HUES6 (cell line): ENCODE measurements at regions not wholly inside any gene's neighbourhood (a gene's known extent, or its start where the extent isn't known, plus 50 kb on each side); places are given as distances from the start of the nearest gene placed in this dataset.

Experiments used
- H3K27ac ChIP-seq: 2 replicates; pipeline ENCODE4 v1.7.0; 2013; ENCODE audit warnings: low read depth, mild to moderate bottlenecking, low read length, inconsistent platforms
- H3K27me3 ChIP-seq: 2 replicates; pipeline ENCODE4 v1.6.1; 2013; ENCODE audit warnings: low read length; ENCODE audit not compliant: control insufficient read depth, insufficient read depth
- H3K36me3 ChIP-seq: 2 replicates; pipeline ENCODE4 v1.6.1; 2013; ENCODE audit warnings: low read length; ENCODE audit not compliant: control insufficient read depth, insufficient read depth
- H3K4me1 ChIP-seq: 2 replicates; pipeline ENCODE4 v1.6.1; 2013; ENCODE audit warnings: low read length; ENCODE audit not compliant: control insufficient read depth, insufficient read depth
- H3K4me3 ChIP-seq: 2 replicates; pipeline ENCODE4 v1.5.1; 2013; ENCODE audit warnings: low read depth, low read length
- H3K9ac ChIP-seq: one replicate; pipeline ENCODE4 v1.6.1; 2013; ENCODE audit warnings: mild to moderate bottlenecking, low read length
- H3K9me3 ChIP-seq: 2 replicates; pipeline ENCODE4 v1.6.1; 2013; ENCODE audit warnings: low read depth, low read length; ENCODE audit not compliant: control insufficient read depth, insufficient read depth

DNA sequence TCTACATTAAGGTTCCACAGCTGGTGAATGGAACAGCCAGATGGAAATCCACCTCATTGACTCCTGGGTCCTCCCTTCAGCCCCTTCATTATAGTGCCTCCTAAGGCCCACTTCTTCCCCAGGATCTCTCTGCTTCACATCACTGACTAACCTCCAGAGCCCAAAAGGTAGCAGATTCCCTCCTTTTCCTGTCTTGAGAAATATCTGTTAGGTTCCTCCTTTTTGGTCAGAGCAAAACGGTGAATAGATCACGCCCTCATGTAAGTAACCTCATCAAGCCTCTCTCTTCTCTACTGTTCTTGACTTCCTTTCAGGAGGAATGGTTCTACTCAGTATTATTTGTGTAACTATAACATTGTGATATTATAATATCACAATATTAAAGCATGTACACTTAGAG is 155.0 kb upstream of the SRD5A2 start:
- Histone ChIP-seq H3K9ac (no peak overlapping the region), H3K36me3 (no peaks in the 10 kb centered on the region), H3K9me3 (no peaks in the 10 kb centered on the region), H3K4me3 (no peak overlapping the region), H3K4me1 (no peaks in the 10 kb centered on the region), H3K27ac (no peak overlapping the region), H3K27me3 (no peaks in the 10 kb centered on the region)

DNA sequence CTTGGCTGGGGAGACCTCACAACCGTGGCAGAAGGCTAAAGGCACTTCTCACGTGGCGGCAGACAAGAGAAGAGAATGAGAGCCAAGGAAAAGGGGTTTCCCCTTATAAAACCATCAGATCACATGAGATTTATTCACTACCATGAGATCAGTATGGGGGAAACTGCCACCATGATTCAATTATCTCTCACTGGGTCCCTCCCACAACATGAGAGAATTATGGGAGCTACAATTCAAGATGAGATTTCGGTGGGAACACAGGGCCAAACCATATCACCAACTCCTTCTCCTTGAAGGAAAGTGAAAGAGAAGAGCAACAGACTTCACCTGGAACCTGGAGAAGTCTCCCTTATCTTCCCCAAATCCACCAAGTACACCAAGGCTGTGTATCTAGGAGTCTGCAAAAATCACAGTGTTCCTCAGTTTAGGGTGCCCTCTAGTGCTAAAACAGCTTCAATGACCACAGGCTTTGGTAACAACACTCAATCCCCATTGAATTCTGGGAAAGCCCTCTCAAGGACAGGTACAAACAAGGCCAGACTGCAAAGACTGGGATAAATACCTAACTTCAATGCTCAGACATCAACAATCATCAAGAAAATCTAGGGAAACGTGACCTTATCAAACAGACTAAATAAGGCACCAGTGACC is 148.8 kb upstream of the SRD5A2 start:
- Histone ChIP-seq H3K9ac (no peak overlapping the region), H3K4me1 (no peaks in the 10 kb centered on the region), H3K27ac (no peak overlapping the region), H3K9me3 (no peaks in the 10 kb centered on the region), H3K27me3 (no peaks in the 10 kb centered on the region), H3K36me3 (no peaks in the 10 kb centered on the region), H3K4me3 (no peak overlapping the region)

DNA sequence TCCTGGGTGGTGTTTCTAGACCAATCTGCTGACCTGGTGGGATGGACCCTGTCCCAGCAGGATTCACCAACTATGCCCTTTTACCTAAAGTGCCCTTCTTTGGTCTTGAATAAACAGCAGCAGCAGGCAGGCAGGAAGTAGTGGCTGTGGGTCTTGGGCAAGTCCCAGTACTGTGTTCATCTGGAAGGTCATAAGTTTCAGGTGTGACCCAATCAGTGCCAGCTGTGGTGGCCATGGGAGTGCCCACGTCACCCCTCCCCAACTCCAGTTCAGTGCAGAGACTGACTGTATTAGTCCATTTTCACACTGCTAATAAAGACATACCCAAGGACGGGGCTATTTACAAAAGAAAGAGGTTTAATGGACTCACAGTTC is 148.3 kb upstream of the SRD5A2 start:
- no peaks in the 10 kb centered on the region for H3K27me3 ChIP-seq
- no peaks in the 10 kb centered on the region for H3K36me3 ChIP-seq
- H3K9ac ChIP-seq = no peak overlapping the region
- H3K4me3 ChIP-seq = no peak overlapping the region
- no peaks in the 10 kb centered on the region for H3K4me1 ChIP-seq
- no peaks in the 10 kb centered on the region for H3K9me3 ChIP-seq
- no peak overlapping the region for H3K27ac ChIP-seq

DNA sequence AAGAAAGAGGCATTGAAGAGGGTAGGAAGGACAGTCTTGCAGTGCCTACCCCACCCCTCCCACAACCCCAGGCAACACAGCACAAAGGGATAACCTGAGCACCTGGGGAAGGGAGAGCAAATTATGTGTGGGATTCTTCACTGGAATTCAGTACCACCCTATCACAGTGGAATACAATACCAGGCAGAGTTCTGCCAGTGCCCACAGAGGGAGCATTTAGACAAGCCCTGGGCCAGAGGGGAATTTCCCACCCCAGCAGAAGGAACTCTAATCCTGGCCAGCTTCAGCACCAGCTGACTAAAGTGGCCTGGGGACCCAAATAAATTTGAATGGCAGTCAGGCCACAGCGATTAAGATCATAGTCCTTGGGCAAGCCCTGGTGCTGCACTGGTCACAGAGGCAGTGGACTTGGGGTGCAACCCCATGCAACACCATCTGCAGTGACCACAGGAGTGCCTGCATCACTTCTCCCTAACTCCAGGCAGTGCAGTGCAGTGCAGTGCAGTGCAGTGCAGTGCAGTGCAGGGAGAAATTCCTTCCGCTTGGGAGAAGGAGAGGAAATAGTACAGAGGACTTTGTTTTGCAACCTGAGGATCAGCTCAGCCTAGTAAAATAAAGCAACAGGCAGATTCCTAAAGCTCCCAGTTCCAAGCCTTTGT is 147.8 kb upstream of the SRD5A2 start:
- H3K9ac ChIP-seq = no peak overlapping the region
- H3K36me3 ChIP-seq = no peaks in the 10 kb centered on the region

DNA sequence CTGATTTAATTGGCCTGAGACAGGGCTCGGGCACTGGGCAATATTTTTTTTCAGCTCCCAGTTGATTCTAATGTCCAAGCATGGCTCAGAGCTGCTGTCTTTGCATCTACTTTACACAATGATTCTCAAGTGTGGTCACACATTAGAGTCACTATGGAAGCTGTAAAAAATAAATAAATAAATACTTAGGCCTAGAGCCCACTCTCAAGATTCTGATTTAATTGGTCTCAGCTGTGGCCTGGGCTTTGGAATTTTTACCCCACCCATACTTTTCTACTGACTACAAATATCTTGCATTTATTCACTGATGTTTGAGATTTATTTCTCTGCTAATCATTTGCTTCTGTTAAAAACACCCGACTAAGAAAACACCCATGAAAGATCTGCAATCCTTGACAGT is 145.7 kb upstream of the SRD5A2 start:
- no peak overlapping the region for H3K9ac ChIP-seq
- H3K4me3 ChIP-seq = no peak overlapping the region
- no peaks in the 10 kb centered on the region for H3K4me1 ChIP-seq
- no peak overlapping the region for H3K27ac ChIP-seq
- no peaks in the 10 kb centered on the region for H3K27me3 ChIP-seq
- H3K36me3 ChIP-seq = no peaks in the 10 kb centered on the region
- H3K9me3 ChIP-seq = no peaks in the 10 kb centered on the region

More for the DNA sequence above, 147.8 kb upstream of the SRD5A2 start:
- no peaks in the 10 kb centered on the region for H3K9me3 ChIP-seq
- H3K4me3 ChIP-seq = no peak overlapping the region
- H3K27me3 ChIP-seq = no peaks in the 10 kb centered on the region
- H3K27ac ChIP-seq = no peak overlapping the region
- no peaks in the 10 kb centered on the region for H3K4me1 ChIP-seq

- Histone ChIP-seq H3K4me1 (no peaks in the 10 kb centered on the region), H3K36me3 (no peaks in the 10 kb centered on the region), H3K27me3 (no peaks in the 10 kb centered on the region), H3K27ac (no peak overlapping the region), H3K9ac (no peak overlapping the region), H3K4me3 (no peak overlapping the region), H3K9me3 (no peaks in the 10 kb centered on the region)
These were observed 144.7 kb upstream of the SRD5A2 start for GRCh38 chr2:31725444-31725843.

DNA sequence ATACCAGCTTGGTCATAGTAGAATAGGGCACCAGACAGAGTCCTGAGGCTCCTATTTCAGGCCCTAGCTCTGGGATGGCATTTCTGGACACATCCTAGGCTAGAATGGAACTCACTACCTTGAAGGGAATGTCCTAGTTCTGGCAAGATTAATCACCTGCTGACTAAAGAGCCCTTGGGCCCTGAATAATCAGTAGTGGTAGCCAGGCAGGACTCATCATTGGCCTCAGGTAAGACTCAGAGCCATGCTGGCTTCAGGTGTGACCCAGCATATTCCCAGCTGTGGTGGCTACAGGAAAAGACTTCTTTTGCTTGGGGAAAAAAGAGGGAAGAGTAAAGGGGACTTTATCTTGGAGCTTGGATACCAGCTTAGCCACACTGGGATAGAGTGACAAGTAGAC is 131.0 kb upstream of the SRD5A2 start:
- peaks cover 3% of the 10 kb centered on the region; the same call in 1 of the 2 replicates for H3K9me3 ChIP-seq
- no peaks in the 10 kb centered on the region for H3K36me3 ChIP-seq
- no peak overlapping the region for H3K27ac ChIP-seq
- no peak overlapping the region for H3K4me3 ChIP-seq
- no peak overlapping the region for H3K9ac ChIP-seq
- no peaks in the 10 kb centered on the region for H3K27me3 ChIP-seq
- H3K4me1 ChIP-seq = no peaks in the 10 kb centered on the region

GRCh38 chr2:31710121-31710520 is 129.4 kb upstream of the SRD5A2 start:
- H3K9me3 ChIP-seq = peaks cover 3% of the 10 kb centered on the region; the same call in 1 of the 2 replicates
- H3K27me3 ChIP-seq = no peaks in the 10 kb centered on the region
- H3K4me1 ChIP-seq = no peaks in the 10 kb centered on the region
- H3K4me3 ChIP-seq = no peak overlapping the region
- no peak overlapping the region for H3K27ac ChIP-seq
- H3K9ac ChIP-seq = no peak overlapping the region
- no peaks in the 10 kb centered on the region for H3K36me3 ChIP-seq

- H3K27ac ChIP-seq = no peak overlapping the region
- no peak overlapping the region for H3K4me3 ChIP-seq
- H3K4me1 ChIP-seq = no peaks in the 10 kb centered on the region
- H3K27me3 ChIP-seq = no peaks in the 10 kb centered on the region; the same call in 1 of the 2 replicates
- H3K36me3 ChIP-seq = no peaks in the 10 kb centered on the region
- H3K9me3 ChIP-seq = peaks cover 3% of the 10 kb centered on the region; the same call in 1 of the 2 replicates
- H3K9ac ChIP-seq = no peak overlapping the region
These were observed 127.3 kb upstream of the SRD5A2 start for GRCh38 chr2:31707992-31708391.

- Histone ChIP-seq H3K9me3 (peaks cover 3% of the 10 kb centered on the region; the same call in 1 of the 2 replicates), H3K27ac (no peak overlapping the region), H3K9ac (no peak overlapping the region), H3K27me3 (no peaks in the 10 kb centered on the region; the same call in 1 of the 2 replicates), H3K36me3 (no peaks in the 10 kb centered on the region), H3K4me1 (no peaks in the 10 kb centered on the region), H3K4me3 (no peak overlapping the region)
These were observed 123.9 kb upstream of the SRD5A2 start for GRCh38 chr2:31704561-31705212.

DNA sequence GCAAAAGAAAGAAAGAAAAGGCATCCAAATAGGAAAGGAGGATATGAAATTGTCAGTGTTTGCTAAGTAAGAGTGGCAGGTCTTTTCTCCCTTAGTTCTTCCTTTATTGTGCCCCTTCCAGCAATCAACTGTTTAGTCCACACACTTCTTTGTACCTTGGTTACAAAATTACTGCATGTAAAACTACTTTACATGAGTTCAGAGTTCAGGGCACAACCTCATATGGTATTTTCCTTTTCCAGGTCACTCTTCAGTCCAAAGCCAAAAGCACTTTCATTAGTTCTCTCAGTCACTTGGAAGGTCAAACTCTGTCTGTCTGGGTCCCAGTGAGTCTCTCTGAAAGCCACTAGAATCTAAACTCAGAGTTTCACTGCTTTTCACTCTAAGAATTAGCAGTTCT is 122.5 kb upstream of the SRD5A2 start:
- no peak overlapping the region for H3K4me3 ChIP-seq
- H3K36me3 ChIP-seq = no peaks in the 10 kb centered on the region
- no peaks in the 10 kb centered on the region; the same call in 1 of the 2 replicates for H3K27me3 ChIP-seq
- no peak overlapping the region for H3K9ac ChIP-seq
- H3K4me1 ChIP-seq = no peaks in the 10 kb centered on the region
- H3K27ac ChIP-seq = no peak overlapping the region
- H3K9me3 ChIP-seq = peaks cover 12% of the 10 kb centered on the region; the same call in 1 of the 2 replicates
